ENCODE measurements at regions not wholly inside any gene's neighbourhood (a gene's known extent, or its start where the extent isn't known, plus 50 kb on each side); places are given as distances from the start of the nearest gene placed in this dataset.

DNA sequence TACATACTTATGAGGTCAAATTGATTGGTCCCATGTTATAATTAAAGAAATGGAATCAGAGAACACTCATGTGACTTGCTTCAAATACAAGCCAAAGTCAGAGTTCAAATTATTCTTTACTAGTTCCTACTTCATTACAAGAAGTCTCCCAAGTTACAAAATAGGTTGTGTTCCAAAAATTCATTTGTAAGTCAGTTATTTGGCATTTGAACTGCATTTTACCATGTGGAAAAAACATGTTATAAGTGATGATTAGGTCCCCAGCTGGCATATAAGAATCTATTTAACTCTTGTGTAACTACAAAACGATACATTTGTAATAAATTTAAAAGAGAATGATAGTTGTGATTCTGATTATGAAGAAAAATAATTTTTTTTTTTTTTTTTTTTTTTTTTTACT, 124.1 kb downstream of the DISP1 start:
- TF ChIP-seq EZH2 (IDR thresholded peaks at IDR 0.05): no peak
- TF ChIP-seq, protein P1, sequence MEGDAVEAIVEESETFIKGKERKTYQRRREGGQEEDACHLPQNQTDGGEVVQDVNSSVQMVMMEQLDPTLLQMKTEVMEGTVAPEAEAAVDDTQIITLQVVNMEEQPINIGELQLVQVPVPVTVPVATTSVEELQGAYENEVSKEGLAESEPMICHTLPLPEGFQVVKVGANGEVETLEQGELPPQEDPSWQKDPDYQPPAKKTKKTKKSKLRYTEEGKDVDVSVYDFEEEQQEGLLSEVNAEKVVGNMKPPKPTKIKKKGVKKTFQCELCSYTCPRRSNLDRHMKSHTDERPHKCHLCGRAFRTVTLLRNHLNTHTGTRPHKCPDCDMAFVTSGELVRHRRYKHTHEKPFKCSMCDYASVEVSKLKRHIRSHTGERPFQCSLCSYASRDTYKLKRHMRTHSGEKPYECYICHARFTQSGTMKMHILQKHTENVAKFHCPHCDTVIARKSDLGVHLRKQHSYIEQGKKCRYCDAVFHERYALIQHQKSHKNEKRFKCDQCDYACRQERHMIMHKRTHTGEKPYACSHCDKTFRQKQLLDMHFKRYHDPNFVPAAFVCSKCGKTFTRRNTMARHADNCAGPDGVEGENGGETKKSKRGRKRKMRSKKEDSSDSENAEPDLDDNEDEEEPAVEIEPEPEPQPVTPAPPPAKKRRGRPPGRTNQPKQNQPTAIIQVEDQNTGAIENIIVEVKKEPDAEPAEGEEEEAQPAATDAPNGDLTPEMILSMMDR (IDR thresholded peaks at IDR 0.05): no peak
- no peak for TF ChIP-seq EZH2phosphoT487 (IDR thresholded peaks at IDR 0.05)

Data from neural progenitor cell (in vitro differentiated cells).